BLaER1 treated with 17β-estradiol and CSF1 and Interleukin-3, amounts not matched to agents 10 nM and 100 nM (cell line): ENCODE measurements at regions not wholly inside any gene's neighbourhood (a gene's known extent, or its start where the extent isn't known, plus 50 kb on each side); places are given as distances from the start of the nearest gene placed in this dataset.

Experiments
- H3K27ac ChIP-seq, 11 experiments: shearing (Covaris generic); formaldehyde crosslinking; 2 replicates each; pipeline ENCODE4 v1.8.1; 2022
- H3K27me3 ChIP-seq, 11 experiments: shearing (Covaris generic); formaldehyde crosslinking; 2 replicates each; pipeline ENCODE4 v1.8.1; 2022
- H3K36me3 ChIP-seq, 11 experiments: shearing (Covaris generic); formaldehyde crosslinking; 2 replicates each; pipeline ENCODE4 v1.8.1; 2022
- H3K4me1 ChIP-seq, 10 experiments: shearing (Covaris generic); formaldehyde crosslinking; 2 replicates each; pipeline ENCODE4 v1.8.1; 2022
- H3K4me2 ChIP-seq, 11 experiments: shearing (Covaris generic); formaldehyde crosslinking; 2 replicates each; pipeline ENCODE4 v1.8.1; 2022
- H3K4me3 ChIP-seq, 10 experiments: shearing (Covaris generic); formaldehyde crosslinking; 2 replicates each; pipeline ENCODE4 v1.8.1; 2022
- H3K9ac ChIP-seq, 11 experiments: shearing (Covaris generic); formaldehyde crosslinking; 2 replicates each; pipeline ENCODE4 v1.8.1; 2022
- H3K9me3 ChIP-seq, 11 experiments: shearing (Covaris generic); formaldehyde crosslinking; replicated peaks in 1 of 11; 2 replicates each; pipeline ENCODE4 v1.8.1; 2022
- H4K20me1 ChIP-seq, 11 experiments: shearing (Covaris generic); formaldehyde crosslinking; 2 replicates each; pipeline ENCODE4 v1.8.1; 2022
- Cebpa-rat ChIP-seq, 11 experiments: shearing (Covaris generic); IDR thresholded peaks; 2 replicates each; pipeline ENCODE4 v1.8.1; 2022

DNA sequence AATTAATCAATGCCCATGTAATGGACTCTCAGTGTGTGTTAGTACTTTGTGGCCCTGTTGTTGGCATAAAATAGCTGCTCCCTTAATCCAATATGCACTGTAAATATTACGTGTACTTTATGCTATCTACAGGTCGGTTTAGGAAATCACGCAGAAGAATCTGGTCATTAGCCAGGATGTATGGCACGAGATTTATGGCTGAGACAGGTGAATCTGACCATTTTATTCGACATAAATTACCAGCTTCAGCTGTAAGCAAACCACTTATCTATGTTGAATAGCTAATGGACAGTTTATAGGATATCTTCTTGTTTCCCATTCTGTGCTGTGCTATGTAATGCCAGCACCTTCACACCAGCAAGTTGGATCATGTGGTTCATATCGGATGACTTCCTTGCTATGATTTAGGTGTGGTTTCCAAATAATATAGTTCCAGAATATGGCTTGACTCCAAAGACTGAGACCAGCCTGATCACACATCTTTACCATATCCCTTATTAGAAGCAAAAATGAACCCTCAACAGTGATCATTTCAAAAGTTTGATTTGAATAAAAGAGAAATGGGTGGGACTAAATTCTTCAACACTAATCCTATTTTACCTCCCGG lies 301.4 kb downstream of the AHR start:
- Histone ChIP-seq H3K9ac (no peak overlapping the region), H4K20me1 (no peaks in the 10 kb centered on the region), H3K4me1 (no peaks in the 10 kb centered on the region), H3K4me2 (no peak overlapping the region), H3K27me3 (no peaks in the 10 kb centered on the region), H3K9me3 (peaks cover 21 to 30% (median 27%) of the 10 kb centered on the region in 11 experiments), H3K4me3 (no peak overlapping the region), H3K36me3 (no peaks in the 10 kb centered on the region), H3K27ac (no peak overlapping the region)
- no peak for TF ChIP-seq Cebpa-rat (IDR thresholded peaks at IDR 0.05)

GRCh38 chr7:17600340-17600752 lies 301.9 kb downstream of the AHR start:
- H3K4me1 ChIP-seq = no peaks in the 10 kb centered on the region
- H3K27me3 ChIP-seq = no peaks in the 10 kb centered on the region
- no peak for TF ChIP-seq Cebpa-rat (IDR thresholded peaks at IDR 0.05)
- no peak overlapping the region for H3K9ac ChIP-seq
- H4K20me1 ChIP-seq = no peaks in the 10 kb centered on the region
- no peak overlapping the region for H3K4me2 ChIP-seq
- no peak overlapping the region for H3K27ac ChIP-seq
- peaks cover 24 to 34% (median 32%) of the 10 kb centered on the region in 11 experiments for H3K9me3 ChIP-seq
- no peaks in the 10 kb centered on the region for H3K36me3 ChIP-seq
- H3K4me3 ChIP-seq = no peak overlapping the region

DNA sequence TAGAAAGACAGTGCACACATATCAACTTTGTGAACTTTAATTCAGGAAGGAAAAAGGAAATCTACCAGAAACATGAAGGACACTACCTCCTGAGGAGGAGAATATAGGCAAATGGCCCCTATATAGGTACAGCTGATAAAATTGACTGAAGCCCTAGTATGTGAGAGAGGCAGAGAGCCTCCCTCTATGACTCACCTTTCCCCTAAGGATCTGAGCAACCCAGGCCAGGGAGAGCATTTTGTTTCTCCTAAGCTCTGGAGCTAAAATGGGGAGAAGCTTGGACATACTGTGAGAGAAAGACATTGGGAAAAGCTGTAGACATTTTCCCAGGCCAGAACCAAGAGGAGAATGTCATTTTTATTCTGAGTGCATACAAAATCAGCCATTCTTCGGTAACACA lies 303.5 kb downstream of the AHR start:
- Histone ChIP-seq H3K9ac (no peak overlapping the region), H4K20me1 (no peaks in the 10 kb centered on the region), H3K27ac (no peak overlapping the region), H3K27me3 (no peaks in the 10 kb centered on the region), H3K4me2 (no peak overlapping the region), H3K4me1 (peaks cover 0 to 2% (median 0%) of the 10 kb centered on the region in 10 experiments; a peak in 2 of 20 replicates), H3K9me3 (peaks cover 24 to 48% (median 38%) of the 10 kb centered on the region in 11 experiments), H3K36me3 (no peaks in the 10 kb centered on the region), H3K4me3 (no peak overlapping the region)
- no peak for TF ChIP-seq Cebpa-rat (IDR thresholded peaks at IDR 0.05)

GRCh38 chr7:17608114-17608833 lies 309.8 kb downstream of the AHR start:
- no peaks in the 10 kb centered on the region for H3K36me3 ChIP-seq
- H3K4me1 ChIP-seq = peaks cover 15 to 22% (median 18%) of the 10 kb centered on the region in 10 experiments
- H3K4me2 ChIP-seq = peak overlapping the region; percentile 24 to 60 (median 49)
- H3K9me3 ChIP-seq = peaks cover 18 to 62% (median 53%) of the 10 kb centered on the region in 11 experiments
- no peaks in the 10 kb centered on the region for H4K20me1 ChIP-seq
- peak overlapping the region in 1 of 11 experiments; percentile 40; a peak in 3 of 22 replicates for H3K9ac ChIP-seq
- H3K27me3 ChIP-seq = no peaks in the 10 kb centered on the region
- H3K27ac ChIP-seq = peak overlapping the region in 9 of 11 experiments; percentile 24 to 64 (median 55); a peak in 17 of 22 replicates
- no peak for TF ChIP-seq Cebpa-rat (IDR thresholded peaks at IDR 0.05)
- no peak overlapping the region for H3K4me3 ChIP-seq

DNA sequence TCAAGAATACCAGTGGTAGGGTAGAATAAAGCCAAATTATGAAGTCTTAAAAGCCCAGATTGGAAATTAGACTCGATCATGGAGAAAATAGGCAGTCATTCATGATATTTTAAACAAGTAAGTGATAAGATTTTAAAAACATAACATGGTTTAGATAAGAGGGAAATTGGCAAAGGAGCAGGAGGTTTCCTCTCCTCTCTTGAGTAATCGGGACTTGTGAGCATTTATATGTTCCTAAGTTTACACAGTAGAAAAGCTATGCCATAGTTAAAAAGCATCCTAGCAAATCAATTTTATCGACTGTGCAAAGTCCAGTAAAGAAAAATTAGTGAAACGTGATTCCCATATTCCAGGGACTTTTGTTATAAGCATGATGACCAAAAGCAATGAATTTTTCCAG lies 313.2 kb downstream of the AHR start:
- H3K9me3 ChIP-seq = peaks cover 0 to 39% (median 26%) of the 10 kb centered on the region in 11 experiments; a peak in 20 of 22 replicates
- no peaks in the 10 kb centered on the region for H3K36me3 ChIP-seq
- TF ChIP-seq Cebpa-rat (IDR thresholded peaks at IDR 0.05) = no peak
- H4K20me1 ChIP-seq = no peaks in the 10 kb centered on the region
- H3K4me3 ChIP-seq = no peak overlapping the region
- peaks cover 15 to 22% (median 18%) of the 10 kb centered on the region in 10 experiments for H3K4me1 ChIP-seq
- H3K27ac ChIP-seq = no peak overlapping the region
- no peak overlapping the region for H3K4me2 ChIP-seq
- no peaks in the 10 kb centered on the region for H3K27me3 ChIP-seq
- no peak overlapping the region for H3K9ac ChIP-seq

- Histone ChIP-seq H3K9ac (no peak overlapping the region), H3K27me3 (no peaks in the 10 kb centered on the region), H3K27ac (no peak overlapping the region), H3K4me1 (peaks cover 5 to 7% (median 6%) of the 10 kb centered on the region in 10 experiments; a peak in 19 of 20 replicates), H3K9me3 (peaks cover 0 to 26% (median 20%) of the 10 kb centered on the region in 11 experiments; a peak in 18 of 22 replicates), H3K4me3 (no peak overlapping the region), H3K4me2 (no peak overlapping the region), H3K36me3 (no peaks in the 10 kb centered on the region), H4K20me1 (no peaks in the 10 kb centered on the region)
- no peak for TF ChIP-seq Cebpa-rat (IDR thresholded peaks at IDR 0.05)
Observed at GRCh38 chr7:17613338-17614041, 315.0 kb downstream of the AHR start.

- TF ChIP-seq Cebpa-rat (IDR thresholded peaks at IDR 0.05) = no peak
- Histone ChIP-seq H3K4me3 (no peak overlapping the region), H3K4me2 (no peak overlapping the region), H4K20me1 (no peaks in the 10 kb centered on the region), H3K36me3 (no peaks in the 10 kb centered on the region), H3K4me1 (peaks cover 0 to 5% (median 0%) of the 10 kb centered on the region in 10 experiments; a peak in 3 of 20 replicates), H3K9ac (no peak overlapping the region), H3K27me3 (no peaks in the 10 kb centered on the region), H3K27ac (no peak overlapping the region), H3K9me3 (peaks cover 0 to 9% (median 7%) of the 10 kb centered on the region in 11 experiments; a peak in 10 of 22 replicates)
Observed at GRCh38 chr7:17617380-17617779, 318.9 kb downstream of the AHR start.

DNA sequence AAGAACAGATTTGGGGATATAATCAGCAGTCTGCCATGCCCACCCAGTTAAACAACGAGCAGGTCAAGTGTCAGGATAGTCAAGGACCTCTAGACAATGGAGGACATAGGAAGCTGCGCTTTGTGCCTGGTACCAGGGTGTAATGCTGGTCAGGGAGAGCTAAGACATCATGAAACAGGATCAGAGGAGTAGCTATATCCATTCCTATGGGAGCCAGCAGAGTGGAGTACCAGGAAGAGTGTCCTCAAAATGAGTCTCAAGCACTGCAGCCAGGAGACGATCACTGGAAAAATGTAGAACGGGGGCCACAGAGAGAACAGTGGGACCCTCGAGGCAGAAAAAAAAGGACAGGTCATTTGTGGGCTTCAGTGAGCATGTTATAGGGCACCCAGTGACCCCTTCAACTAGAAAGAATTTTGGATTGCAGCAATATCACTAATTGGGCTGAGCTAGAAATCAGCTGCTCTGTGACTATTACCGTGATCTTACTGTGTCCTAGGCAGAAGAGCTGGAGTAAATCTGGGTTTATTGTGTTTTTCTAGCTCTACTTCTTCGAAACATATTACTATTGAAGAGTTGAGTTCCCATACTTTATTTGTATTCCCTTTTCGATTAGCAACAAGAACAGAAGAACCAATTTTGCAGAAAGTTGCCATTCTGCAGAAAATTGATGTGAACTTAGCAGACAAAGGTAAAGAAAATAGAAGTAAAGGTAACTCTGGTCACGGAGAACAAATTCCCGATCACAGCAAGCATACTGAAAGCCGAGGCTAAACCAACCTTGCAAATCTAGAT lies 319.6 kb downstream of the AHR start:
- TF ChIP-seq Cebpa-rat (IDR thresholded peaks at IDR 0.05) = no peak
- no peak overlapping the region for H3K4me2 ChIP-seq
- H3K27me3 ChIP-seq = no peaks in the 10 kb centered on the region

More for the DNA sequence above, 319.6 kb downstream of the AHR start:
- peaks cover 0 to 10% (median 0%) of the 10 kb centered on the region in 10 experiments; a peak in 3 of 20 replicates for H3K4me1 ChIP-seq
- H3K36me3 ChIP-seq = no peaks in the 10 kb centered on the region
- H3K27ac ChIP-seq = no peak overlapping the region
- no peak overlapping the region for H3K9ac ChIP-seq
- peaks cover 0 to 9% (median 7%) of the 10 kb centered on the region in 11 experiments; a peak in 10 of 22 replicates for H3K9me3 ChIP-seq
- no peak overlapping the region for H3K4me3 ChIP-seq
- no peaks in the 10 kb centered on the region for H4K20me1 ChIP-seq
